Mucosa of descending colon (tissue), 3 donors: ENCODE measurements at regions not wholly inside any gene's neighbourhood (a gene's known extent, or its start where the extent isn't known, plus 50 kb on each side); places are given as distances from the start of the nearest gene placed in this dataset.

Experiments
- ATAC-seq: fragments of 200-7000 bp; cut with Tn5 transposase; one replicate; pipeline ENCODE4 v1.9.1; 2020; ENCODE audit warnings: mild to moderate bottlenecking, moderate library complexity
- DNase-seq, 3 donors: peaks; one replicate each; pipeline ENCODE4 v3.0.0-alpha.2; 2020
- H3K36me3 ChIP-seq: fragments of 200-600 bp; one replicate; pipeline ENCODE4 v1.8.0; 2021; ENCODE audit warnings: low read depth, mild to moderate bottlenecking
- H3K4me1 ChIP-seq: fragments of 200-600 bp; one replicate; pipeline ENCODE4 v1.8.0; 2021; ENCODE audit warnings: low read depth, mild to moderate bottlenecking
- H3K4me3 ChIP-seq: fragments of 200-600 bp; one replicate; pipeline ENCODE4 v1.8.0; 2021; ENCODE audit warnings: mild to moderate bottlenecking
- H3K9me3 ChIP-seq: fragments of 200-600 bp; one replicate; pipeline ENCODE4 v1.8.0; 2021; ENCODE audit warnings: mild to moderate bottlenecking
- intact Hi-C, 2 donors: fragments of 100-400 bp; cut with DNase I in 1 of 2; cut with micrococcal nuclease in 1 of 2; formaldehyde crosslinking; loops; one replicate each; pipeline versions ENCODE4 v1.11.0 to v1.11.1; 2022; cut with DNase I, micrococcal nuclease
- TF ChIP-seq, protein P1 (sequence below): fragments of 200-600 bp; IDR thresholded peaks from one replicate; pipeline ENCODE4 v1.8.0; 2022; ENCODE audit warnings: antibody characterized with exemption, mild to moderate bottlenecking
- donor health status: DM: no; HTN: no; CAD: no; lungs with moderate emphysema.
- donor health status: DM: no; HTN: no; CAD: no.
- donor health status: DM: no; HTN: yes; CAD: no.

DNA sequence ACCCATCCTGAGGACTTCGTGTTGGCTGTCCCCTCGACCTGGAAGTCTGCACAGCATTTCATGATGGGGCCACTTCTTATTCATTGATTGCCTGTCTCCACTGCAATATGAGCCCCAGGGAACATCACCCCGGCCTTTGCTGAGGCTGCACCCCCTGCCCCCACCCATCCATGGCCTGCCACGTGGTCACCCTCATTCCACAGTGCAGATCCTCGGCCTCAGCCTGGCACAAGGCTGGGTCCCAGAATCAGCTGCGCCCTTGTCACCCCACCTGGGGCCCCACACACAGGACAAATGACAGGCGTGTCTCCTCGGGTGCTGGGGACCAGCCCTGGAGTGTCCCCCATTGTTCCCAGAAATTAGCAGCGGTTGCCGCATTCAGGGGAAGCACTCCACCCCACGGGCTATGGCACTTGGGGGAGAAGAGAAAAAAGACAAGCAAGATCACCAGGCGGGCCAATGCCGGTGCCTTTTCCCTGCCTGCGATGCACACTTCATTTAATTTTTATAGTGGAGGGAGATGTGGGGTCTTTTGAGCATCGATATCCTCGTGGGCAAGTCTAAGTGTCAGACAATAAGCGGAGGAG is 157.4 kb downstream of the INHBB start:
- no peak for DNase-seq

DNA sequence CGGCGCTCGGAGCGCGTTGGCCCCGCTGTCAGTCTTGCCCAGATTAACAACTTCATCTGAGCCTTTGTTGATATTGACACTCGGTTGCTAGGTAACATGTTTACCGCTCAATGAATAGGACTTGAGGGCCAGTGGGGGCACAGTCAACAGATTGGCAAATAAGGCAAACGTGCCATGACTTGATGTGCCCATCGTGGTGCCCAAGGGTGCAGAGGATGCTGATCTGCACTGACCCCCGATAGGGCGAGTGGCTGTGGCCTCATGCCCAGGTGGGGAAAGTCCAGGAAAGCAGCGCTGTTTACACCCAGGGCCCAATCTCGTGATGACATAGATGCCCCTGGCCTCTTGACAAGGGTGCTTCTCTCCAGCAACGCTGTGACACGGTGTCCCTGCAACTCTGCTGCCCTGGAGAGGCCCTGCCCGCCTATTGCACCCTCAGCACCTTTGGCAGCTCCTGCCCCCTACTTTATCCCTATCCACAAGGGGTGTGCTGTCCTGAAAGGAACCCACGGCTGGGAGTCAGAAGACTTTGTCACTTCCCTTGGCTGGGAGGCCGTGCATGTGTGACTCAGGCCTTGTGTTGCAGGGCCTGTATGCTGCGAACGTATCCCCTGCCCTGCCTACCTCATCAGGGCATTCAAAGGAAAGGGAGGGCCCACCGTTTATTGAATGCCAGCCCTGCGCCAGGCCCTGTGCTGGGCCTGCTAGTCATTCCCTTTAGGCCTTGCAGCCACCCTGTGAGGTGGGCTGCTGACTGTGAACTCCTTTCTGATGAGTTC is 158.0 kb downstream of the INHBB start:
- ATAC-seq = peak; percentile 31
- TF ChIP-seq, protein P1, sequence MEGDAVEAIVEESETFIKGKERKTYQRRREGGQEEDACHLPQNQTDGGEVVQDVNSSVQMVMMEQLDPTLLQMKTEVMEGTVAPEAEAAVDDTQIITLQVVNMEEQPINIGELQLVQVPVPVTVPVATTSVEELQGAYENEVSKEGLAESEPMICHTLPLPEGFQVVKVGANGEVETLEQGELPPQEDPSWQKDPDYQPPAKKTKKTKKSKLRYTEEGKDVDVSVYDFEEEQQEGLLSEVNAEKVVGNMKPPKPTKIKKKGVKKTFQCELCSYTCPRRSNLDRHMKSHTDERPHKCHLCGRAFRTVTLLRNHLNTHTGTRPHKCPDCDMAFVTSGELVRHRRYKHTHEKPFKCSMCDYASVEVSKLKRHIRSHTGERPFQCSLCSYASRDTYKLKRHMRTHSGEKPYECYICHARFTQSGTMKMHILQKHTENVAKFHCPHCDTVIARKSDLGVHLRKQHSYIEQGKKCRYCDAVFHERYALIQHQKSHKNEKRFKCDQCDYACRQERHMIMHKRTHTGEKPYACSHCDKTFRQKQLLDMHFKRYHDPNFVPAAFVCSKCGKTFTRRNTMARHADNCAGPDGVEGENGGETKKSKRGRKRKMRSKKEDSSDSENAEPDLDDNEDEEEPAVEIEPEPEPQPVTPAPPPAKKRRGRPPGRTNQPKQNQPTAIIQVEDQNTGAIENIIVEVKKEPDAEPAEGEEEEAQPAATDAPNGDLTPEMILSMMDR = no peak
- Histone ChIP-seq H3K4me3 (no peak overlapping the region), H3K36me3 (no peaks in the 10 kb centered on the region), H3K9me3 (no peaks in the 10 kb centered on the region), H3K4me1 (no peaks in the 10 kb centered on the region)
- intact Hi-C loops = no loop called here
- DNase-seq = peak in 1 of 3 donors; percentile 28

More for the DNA sequence above, 157.4 kb downstream of the INHBB start:
- Histone ChIP-seq H3K4me1 (no peaks in the 10 kb centered on the region), H3K9me3 (no peaks in the 10 kb centered on the region), H3K36me3 (no peaks in the 10 kb centered on the region), H3K4me3 (no peak overlapping the region)
- ATAC-seq = no peak
- TF ChIP-seq, protein P1 = no peak
- intact Hi-C loops = no loop called here

DNA sequence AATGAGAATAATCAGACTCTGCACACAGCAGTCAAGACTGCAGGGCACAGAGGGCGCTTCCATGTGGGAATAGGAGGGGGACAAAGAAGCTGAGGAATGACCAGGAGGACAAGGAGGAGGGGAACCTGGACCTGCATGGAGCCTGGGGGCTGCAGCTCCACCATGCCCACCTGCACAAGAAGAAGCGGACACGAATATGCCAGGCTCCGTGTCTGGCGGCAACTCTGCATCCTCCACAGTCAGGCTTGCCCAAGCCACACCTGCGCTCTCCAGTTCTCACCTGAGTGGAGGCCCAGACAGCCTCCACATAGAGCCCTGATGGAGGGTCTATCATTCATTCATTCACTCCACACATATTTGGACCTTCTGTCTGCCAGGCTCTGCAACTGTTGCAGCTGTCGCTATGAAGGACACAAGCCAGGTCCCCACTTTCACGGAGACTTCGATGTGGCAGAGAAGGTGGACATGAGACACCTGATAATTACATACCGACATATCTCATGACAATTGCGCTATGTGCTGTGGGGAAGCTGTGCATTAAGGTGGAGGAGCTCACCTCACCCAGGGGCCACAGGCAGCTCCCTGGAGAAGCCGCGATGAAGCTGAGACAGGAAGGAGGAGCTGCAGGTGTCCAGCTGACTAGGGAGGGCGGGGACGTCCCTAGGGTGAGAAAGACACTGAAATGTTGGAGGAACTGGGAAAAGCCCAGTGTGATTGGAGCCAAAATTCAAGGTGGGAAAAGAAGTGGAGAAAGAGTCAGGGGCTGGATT is 159.2 kb downstream of the INHBB start:
- intact Hi-C loops = no loop called here
- Histone ChIP-seq H3K9me3 (no peaks in the 10 kb centered on the region), H3K36me3 (no peaks in the 10 kb centered on the region), H3K4me1 (no peaks in the 10 kb centered on the region), H3K4me3 (no peak overlapping the region)
- DNase-seq (no peak), ATAC-seq (no peak)
- TF ChIP-seq, protein P1 = no peak

DNA sequence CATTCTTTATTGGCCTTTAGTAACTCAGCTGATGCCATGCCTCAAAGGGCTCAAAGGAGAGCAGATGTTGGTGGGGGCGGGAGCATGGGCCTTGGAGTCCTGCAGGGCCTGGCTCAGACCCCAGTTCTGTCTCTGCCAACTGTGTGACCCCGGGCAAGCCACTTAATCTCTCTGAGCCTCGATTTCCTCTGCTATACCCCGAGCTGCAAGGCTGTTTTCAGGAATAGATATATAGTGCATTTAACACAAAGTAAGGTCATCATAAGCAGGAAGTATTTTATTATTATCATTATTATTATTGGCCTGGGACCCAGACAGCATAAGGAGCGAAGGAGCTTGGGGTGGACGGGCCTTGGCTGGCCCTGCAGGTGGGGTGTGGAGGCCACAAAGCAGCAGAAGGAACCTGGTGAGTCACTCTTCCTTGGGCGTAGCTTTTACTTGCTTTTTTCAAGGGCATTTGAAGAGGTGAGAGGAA is 162.7 kb downstream of the INHBB start:
- H3K36me3 ChIP-seq = no peaks in the 10 kb centered on the region
- no peaks in the 10 kb centered on the region for H3K4me1 ChIP-seq
- TF ChIP-seq, protein P1 = no peak
- no peaks in the 10 kb centered on the region for H3K9me3 ChIP-seq
- intact Hi-C loops = no loop called here
- DNase-seq (peak in 1 of 3 donors; percentile 15), ATAC-seq (no peak)
- H3K4me3 ChIP-seq = no peak overlapping the region

DNA sequence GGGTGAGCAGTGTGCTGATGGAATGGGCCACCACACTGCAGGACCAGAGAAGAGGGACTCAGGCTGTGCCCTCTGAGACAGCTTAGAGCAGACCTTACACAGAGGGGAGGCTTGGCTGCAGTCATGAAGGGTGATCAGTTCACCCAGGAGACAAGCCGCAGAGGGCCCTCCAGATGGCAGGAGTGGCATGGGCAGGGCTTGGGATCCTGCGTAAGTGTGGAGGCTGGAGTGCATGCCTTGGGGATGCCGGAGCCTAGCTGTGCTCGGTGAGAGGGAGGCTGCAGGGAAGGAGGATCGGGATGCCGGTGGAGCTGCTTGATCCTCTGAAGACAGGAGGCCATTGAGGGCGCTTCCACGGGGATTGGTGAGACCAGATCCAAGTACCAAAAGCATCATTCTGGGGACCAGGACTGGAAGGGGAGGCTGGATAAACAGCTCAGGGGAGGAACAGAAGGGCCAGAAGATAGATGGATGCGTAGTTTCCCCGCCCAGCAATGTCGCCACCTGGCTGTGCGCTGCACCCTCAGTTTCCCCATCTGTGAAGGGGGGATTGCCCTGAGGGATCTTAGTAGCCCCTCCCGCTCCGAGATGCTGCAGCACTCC is 163.4 kb downstream of the INHBB start:
- DNase-seq (peak in 1 of 3 donors; percentile 19), ATAC-seq (no peak)
- TF ChIP-seq, protein P1 = no peak
- H3K36me3 ChIP-seq = no peaks in the 10 kb centered on the region
- no peaks in the 10 kb centered on the region for H3K9me3 ChIP-seq
- no peaks in the 10 kb centered on the region for H3K4me1 ChIP-seq
- intact Hi-C loops = no loop called here
- no peak overlapping the region for H3K4me3 ChIP-seq
